ENCODE measurements at regions not wholly inside any gene's neighbourhood (a gene's known extent, or its start where the extent isn't known, plus 50 kb on each side); places are given as distances from the start of the nearest gene placed in this dataset.

DNA sequence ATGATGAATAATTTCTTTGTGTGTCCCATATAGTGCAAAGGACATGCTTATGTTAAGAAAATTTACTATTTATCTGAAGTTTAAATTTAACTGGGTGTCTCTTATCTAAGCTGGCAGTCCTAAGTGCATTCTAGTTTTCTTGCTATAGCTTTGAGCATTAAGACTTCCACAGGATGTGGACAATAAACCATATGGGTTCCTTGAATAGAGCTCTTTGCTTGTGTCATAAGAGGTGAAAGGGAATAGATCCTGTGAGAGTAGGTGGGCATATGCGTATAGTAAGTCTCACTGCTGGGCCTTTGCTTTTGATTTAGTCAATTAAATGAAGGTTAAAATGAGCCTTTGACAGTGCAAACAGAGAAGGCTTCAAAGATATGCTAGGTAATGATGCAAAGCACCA lies 223.4 kb upstream of the GYPA start:
- Histone ChIP-seq H3K4me1 (ENCODE audit: control insufficient read depth, insufficient read depth, low read length) (no peaks in the 10 kb centered on the region), H3K27me3 (ENCODE audit: control insufficient read depth, insufficient read depth, low read length) (no peaks in the 10 kb centered on the region), H3K4me3 (ENCODE audit: low read depth in 2 of 2, low read length in 2 of 2) (no peak overlapping the region), H3K27ac (ENCODE audit: low read length) (no peak overlapping the region), H3K36me3 (ENCODE audit: control insufficient read depth, insufficient read depth, low read length) (no peaks in the 10 kb centered on the region), H3K9me3 (ENCODE audit: control insufficient read depth, insufficient read depth, low read depth, low read length) (no peaks in the 10 kb centered on the region)
- in situ Hi-C loops (cut with HindIII; ENCODE audit: low pct_unique_long_range_greater_than_20kb, low sequenced_read_pairs) (no loop called here), intact Hi-C loops (cut with micrococcal nuclease; ENCODE audit: unreplicated experiment) (no loop called here)
- no TSS peak for BruUV-seq (replicated peaks)
- DNase-seq (ENCODE audit: low read depth, low spot score) (no peak), ATAC-seq (no peak)
- ChIA-PET POLR2A (no interaction called here), CTCF (no interaction called here)
- TF ChIP-seq, protein P1, sequence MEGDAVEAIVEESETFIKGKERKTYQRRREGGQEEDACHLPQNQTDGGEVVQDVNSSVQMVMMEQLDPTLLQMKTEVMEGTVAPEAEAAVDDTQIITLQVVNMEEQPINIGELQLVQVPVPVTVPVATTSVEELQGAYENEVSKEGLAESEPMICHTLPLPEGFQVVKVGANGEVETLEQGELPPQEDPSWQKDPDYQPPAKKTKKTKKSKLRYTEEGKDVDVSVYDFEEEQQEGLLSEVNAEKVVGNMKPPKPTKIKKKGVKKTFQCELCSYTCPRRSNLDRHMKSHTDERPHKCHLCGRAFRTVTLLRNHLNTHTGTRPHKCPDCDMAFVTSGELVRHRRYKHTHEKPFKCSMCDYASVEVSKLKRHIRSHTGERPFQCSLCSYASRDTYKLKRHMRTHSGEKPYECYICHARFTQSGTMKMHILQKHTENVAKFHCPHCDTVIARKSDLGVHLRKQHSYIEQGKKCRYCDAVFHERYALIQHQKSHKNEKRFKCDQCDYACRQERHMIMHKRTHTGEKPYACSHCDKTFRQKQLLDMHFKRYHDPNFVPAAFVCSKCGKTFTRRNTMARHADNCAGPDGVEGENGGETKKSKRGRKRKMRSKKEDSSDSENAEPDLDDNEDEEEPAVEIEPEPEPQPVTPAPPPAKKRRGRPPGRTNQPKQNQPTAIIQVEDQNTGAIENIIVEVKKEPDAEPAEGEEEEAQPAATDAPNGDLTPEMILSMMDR (IDR thresholded peaks at IDR 0.05), result no peak
- TF ChIP-seq SIN3A (IDR thresholded peaks at IDR 0.05; ENCODE audit: borderline replicate concordance, insufficient read depth, low read depth, low read length) (no peak), POLR2AphosphoS5 (IDR thresholded peaks at IDR 0.05; ENCODE audit: low read depth, low read length) (no peak), TCF7L2 (IDR thresholded peaks at IDR 0.05; ENCODE audit: low read depth, low read length) (no peak)
- TF ChIP-seq, protein P2, sequence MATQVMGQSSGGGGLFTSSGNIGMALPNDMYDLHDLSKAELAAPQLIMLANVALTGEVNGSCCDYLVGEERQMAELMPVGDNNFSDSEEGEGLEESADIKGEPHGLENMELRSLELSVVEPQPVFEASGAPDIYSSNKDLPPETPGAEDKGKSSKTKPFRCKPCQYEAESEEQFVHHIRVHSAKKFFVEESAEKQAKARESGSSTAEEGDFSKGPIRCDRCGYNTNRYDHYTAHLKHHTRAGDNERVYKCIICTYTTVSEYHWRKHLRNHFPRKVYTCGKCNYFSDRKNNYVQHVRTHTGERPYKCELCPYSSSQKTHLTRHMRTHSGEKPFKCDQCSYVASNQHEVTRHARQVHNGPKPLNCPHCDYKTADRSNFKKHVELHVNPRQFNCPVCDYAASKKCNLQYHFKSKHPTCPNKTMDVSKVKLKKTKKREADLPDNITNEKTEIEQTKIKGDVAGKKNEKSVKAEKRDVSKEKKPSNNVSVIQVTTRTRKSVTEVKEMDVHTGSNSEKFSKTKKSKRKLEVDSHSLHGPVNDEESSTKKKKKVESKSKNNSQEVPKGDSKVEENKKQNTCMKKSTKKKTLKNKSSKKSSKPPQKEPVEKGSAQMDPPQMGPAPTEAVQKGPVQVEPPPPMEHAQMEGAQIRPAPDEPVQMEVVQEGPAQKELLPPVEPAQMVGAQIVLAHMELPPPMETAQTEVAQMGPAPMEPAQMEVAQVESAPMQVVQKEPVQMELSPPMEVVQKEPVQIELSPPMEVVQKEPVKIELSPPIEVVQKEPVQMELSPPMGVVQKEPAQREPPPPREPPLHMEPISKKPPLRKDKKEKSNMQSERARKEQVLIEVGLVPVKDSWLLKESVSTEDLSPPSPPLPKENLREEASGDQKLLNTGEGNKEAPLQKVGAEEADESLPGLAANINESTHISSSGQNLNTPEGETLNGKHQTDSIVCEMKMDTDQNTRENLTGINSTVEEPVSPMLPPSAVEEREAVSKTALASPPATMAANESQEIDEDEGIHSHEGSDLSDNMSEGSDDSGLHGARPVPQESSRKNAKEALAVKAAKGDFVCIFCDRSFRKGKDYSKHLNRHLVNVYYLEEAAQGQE (IDR thresholded peaks at IDR 0.05; ENCODE audit: insufficient read depth in 1 of 2, low read depth in 2 of 2, low read length in 1 of 2), result no peak

DNA sequence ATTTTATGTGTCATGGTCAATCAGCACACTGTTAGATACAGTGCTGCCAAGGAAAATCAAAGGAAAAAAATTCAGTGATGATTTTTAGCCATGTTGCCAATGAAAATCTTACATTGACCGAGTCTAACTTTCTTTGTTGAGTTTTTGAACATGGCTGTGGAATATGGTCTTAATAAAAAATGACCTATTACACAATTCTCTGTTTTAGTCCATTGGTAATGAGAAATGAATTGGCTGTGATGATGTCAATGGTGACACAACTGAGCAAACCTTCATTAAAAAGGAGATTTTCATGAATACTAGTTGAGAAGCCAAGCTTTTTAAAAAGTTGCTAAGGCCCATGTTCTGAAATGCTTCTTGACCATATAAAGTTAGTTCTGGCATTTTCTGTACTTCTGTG lies 225.9 kb upstream of the GYPA start:
- DNase-seq (ENCODE audit: low read depth, low spot score) (no peak), ATAC-seq (no peak)
- H3K4me1 ChIP-seq (ENCODE audit: control insufficient read depth, insufficient read depth, low read length), result no peaks in the 10 kb centered on the region
- H3K9me3 ChIP-seq (ENCODE audit: control insufficient read depth, insufficient read depth, low read depth, low read length), result no peaks in the 10 kb centered on the region
- no TSS peak for BruUV-seq (replicated peaks)
- no peak for TF ChIP-seq TCF7L2 (IDR thresholded peaks at IDR 0.05; ENCODE audit: low read depth, low read length)
- TF ChIP-seq, protein P2 (IDR thresholded peaks at IDR 0.05; ENCODE audit: insufficient read depth in 1 of 2, low read depth in 2 of 2, low read length in 1 of 2), result no peak
- TF ChIP-seq POLR2AphosphoS5 (IDR thresholded peaks at IDR 0.05; ENCODE audit: low read depth, low read length), result no peak
- TF ChIP-seq, protein P1 (IDR thresholded peaks at IDR 0.05), result no peak
- no peak for TF ChIP-seq SIN3A (IDR thresholded peaks at IDR 0.05; ENCODE audit: borderline replicate concordance, insufficient read depth, low read depth, low read length)
- POLR2A ChIA-PET, result no interaction called here
- H3K27me3 ChIP-seq (ENCODE audit: control insufficient read depth, insufficient read depth, low read length), result no peaks in the 10 kb centered on the region
- intact Hi-C loops (cut with micrococcal nuclease; ENCODE audit: unreplicated experiment), result no loop called here
- H3K4me3 ChIP-seq (ENCODE audit: low read depth in 2 of 2, low read length in 2 of 2), result no peak overlapping the region
- CTCF ChIA-PET, result no interaction called here
- no peak overlapping the region for H3K27ac ChIP-seq (ENCODE audit: low read length)
- in situ Hi-C loops (cut with HindIII; ENCODE audit: low pct_unique_long_range_greater_than_20kb, low sequenced_read_pairs), result no loop called here
- no peaks in the 10 kb centered on the region for H3K36me3 ChIP-seq (ENCODE audit: control insufficient read depth, insufficient read depth, low read length)
